ELF-1 (cell line): ENCODE measurements at regions not wholly inside any gene's neighbourhood (a gene's known extent, or its start where the extent isn't known, plus 50 kb on each side); places are given as distances from the start of the nearest gene placed in this dataset.

Source experiments
- DNase-seq: peaks from one replicate; pipeline ENCODE4 v3.0.0-alpha.2; 2016; ENCODE audit warnings: low read depth, low spot score

GRCh38 chr5:135140446-135141204 is 106.6 kb upstream of the PITX1 start:
- no peak for DNase-seq

- DNase-seq: peak; percentile 17
Measured at GRCh38 chr5:135139381-135140134, 105.5 kb upstream of the PITX1 start.

DNA sequence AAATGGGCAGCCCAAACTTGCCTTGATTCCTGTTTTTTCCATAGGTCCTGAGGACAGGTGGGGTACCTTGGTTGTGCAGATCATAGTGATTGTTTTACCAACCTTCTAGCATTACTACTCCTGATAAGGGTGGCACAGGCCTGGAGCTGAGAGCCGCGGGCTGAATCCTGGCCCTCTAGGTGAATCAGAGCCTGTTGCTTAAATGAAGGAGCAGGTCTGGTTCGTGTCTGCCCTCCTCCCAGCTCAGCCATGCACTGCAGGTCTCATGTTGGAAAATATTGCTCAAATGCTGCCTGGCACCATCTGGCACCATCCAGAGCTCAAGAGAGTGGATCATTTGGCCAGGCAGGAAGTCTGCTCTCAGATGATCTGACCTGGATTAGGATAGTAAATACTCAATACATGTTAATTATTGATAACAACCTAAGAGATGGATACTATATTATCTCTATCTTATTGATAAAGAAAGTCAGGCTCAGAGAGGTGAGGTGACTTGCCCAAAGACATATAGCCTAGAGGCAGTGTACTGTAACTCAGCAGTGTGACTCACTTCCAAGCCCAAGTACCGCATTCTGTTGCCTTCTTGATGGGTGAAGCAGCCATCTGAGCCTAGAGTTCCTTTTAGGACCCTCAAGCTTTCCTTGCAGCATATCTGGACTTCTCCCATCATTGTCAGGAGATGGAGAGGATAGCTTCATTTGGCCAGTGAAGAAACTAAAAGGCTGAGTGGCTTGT is 104.3 kb upstream of the PITX1 start:
- no peak for DNase-seq

DNA sequence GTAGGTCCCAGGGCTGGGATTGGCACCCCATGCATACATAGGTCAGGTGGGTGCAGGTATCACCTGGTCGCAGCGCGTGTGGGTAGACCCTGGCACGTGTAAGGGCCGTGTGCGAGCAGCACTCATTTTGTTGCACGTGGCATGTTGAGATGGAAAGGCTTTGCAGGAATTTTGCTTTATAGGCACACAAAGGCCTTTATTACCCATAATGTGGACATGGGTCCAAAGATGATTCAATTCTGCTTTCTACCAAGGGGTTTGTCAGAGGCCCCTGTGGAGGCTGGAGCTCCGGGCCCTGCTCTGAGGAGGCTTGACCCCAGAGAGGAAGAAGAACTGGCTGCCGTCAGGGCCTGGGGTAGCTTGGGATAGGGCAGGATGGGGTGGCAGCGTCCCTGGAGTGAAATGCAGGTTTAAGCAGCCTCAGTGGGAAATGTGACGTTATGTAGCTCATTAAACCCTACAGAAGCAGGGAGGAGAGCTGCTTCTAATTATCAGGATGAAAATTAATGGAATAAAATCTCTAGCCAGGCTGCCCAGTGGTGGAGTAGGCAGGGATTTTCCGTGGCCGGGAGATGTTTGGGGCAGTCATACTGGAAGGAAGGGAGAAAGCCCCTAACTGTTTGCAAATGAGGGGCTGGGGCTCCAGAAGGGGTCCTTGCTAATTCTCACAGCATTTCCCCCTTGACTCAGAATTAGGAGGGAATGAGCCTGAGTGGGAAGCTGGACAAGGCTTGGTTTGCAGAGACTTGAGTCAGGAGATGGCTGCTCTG is 103.3 kb upstream of the PITX1 start:
- DNase-seq: no peak

DNA sequence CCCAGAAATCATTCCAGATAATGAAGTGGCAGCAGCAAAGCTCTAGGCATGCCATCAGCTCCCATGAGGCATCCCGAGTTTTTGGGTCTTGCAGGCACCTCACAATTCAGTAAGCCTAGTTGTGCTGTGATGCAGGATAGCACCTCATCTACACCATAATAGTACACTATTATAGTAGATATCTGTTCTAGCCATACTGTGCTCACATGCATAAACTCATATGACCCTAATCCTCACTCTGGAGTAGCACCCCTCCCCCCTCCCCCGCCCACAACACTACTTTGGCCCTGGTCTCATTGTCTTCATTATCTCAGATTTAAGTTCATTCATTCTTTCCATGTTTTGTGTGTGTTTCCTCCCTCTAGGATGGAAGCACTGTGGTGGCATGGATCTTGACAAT is 102.5 kb upstream of the PITX1 start:
- DNase-seq: no peak

DNA sequence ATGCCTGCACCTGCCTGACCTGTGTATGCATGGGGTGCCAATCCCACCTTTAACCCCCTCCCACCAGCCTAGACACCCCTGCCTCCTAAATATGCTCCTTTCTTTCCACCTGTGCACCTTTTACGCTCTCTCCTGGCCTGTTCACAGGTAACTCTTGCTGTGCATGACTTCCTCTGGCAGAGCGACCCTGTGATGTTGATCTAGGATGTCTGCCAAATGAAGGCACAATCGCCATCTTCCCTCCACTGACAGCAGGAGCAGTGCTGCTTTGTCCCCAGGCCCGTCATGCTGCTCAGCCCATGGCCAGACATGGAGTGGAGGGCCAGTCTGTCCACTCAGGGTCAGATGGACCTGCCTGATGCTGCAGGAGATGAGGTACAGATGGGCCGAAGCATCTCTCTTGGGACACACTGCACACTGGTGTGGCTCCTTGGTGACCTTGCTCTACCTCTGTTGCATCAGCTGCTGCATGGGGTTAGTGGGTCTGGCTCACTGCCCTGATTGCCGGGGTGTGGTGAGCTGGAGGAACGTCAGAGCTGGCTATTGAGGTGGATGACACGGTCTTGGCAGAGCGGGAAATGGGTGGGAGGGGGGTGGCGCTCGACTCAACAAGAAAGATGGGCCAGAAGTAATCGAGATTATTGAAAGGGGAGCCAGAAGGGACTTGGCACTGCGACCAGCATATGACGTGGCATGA is 101.7 kb upstream of the PITX1 start:
- DNase-seq: no peak

GRCh38 chr5:135134691-135135381 is 100.8 kb upstream of the PITX1 start:
- DNase-seq: no peak

- DNase-seq: peak; percentile 22
Measured at GRCh38 chr5:135133698-135134515, 99.9 kb upstream of the PITX1 start.

GRCh38 chr5:135133181-135133580 is 99.2 kb upstream of the PITX1 start:
- no peak for DNase-seq

DNA sequence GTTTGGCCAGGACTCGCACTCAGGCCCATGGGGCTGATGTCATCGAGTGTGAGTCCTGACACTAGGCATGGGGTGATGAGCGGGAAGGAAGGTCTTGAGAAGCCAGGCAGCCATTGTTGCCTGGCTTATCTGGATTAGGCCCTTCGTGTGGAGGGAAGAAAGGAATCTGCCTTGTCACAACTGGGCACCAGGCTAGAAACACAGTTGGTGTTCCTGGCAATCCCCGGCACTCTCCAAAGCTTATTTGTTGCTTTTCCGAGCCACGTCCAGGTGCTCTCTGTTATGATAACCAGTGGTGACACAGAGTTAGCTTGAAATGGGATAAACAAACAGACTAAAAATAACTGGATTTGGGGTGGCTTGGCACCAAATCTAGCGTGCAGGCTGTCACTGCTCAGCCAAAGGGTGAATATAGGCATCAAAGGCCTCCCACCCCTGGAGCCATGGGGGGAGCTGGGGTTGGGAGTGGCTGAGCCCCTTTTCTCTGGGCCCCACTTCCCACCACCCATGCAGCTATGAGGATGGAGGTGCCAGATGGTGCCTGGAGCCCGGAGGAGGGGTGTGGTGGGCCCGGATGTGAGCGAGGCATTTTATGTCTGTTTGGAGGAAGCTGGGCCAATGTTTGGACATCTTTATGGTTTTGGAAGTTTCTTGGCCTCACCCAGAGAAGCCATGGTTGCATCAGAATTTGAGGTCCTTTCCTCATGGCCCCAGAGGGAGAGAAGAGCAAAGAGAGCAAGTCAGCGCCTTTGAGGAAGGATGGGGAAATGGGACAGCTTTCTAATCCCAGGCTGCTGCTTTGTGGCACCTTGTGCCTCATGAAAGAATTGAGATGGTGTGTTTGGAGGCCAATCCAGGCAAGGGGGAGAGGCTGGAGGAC is 98.0 kb upstream of the PITX1 start:
- DNase-seq: no peak

GRCh38 chr5:135130261-135131215 is 96.5 kb upstream of the PITX1 start:
- no peak for DNase-seq

- DNase-seq: no peak
Measured at GRCh38 chr5:135129307-135129706, 95.3 kb upstream of the PITX1 start.

DNA sequence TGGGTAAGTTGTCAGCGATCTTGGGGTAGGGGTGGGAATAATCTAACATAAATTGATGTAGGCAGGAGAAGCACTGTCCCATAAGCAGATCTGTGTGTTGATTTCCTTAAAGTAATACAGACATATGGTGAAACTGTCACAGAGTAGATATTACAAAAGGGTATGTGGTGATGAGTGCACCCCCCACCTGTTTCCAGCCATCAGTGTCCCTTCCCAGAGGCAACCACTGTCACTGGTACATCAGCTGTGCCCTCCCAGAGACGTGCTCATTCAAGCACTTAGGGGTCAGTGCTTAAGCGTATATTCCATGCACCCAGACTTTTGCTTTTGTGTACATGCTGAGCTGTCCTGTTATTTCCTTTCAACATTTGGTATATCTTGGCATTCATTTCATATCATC is 94.3 kb upstream of the PITX1 start:
- no peak for DNase-seq

DNA sequence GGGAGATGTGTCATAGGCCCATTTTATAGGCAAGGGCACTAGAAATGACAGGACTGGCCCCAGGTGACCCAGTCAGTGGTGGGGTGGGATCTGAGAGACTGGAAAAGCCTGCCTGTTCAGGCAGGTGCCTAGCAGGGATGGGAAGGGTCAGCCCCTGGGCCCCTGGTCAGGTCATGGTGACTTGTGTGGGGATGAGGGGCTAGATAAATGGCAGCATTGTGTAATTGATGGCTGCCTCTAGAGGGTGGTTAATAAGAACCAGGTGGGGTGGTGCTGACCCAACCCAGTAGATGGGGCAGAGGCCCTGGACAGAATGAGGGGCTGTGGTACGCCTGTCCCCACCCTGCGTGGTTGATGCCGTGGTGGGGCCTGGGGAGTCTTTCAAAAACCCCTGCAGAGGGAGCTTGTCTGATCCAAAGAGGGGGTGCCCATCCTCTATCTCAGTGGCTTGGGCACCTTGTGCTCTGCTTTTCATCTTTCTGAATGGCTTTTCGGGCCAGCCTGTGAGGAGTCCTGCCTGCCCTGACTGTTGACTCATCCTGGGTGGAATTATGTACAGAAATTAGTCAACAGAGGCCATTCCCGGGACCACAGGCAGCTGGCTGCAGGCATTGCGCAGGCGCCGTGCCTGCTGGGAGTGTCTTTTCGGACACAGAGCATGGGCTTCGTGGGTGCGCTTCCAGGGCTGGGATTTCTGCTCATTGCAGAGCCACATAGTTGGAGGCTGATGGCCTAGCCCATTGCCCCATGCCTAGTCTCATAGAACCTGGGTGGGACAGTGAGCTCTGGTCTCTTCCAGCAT is 93.6 kb upstream of the PITX1 start:
- peak; percentile 30 for DNase-seq

DNA sequence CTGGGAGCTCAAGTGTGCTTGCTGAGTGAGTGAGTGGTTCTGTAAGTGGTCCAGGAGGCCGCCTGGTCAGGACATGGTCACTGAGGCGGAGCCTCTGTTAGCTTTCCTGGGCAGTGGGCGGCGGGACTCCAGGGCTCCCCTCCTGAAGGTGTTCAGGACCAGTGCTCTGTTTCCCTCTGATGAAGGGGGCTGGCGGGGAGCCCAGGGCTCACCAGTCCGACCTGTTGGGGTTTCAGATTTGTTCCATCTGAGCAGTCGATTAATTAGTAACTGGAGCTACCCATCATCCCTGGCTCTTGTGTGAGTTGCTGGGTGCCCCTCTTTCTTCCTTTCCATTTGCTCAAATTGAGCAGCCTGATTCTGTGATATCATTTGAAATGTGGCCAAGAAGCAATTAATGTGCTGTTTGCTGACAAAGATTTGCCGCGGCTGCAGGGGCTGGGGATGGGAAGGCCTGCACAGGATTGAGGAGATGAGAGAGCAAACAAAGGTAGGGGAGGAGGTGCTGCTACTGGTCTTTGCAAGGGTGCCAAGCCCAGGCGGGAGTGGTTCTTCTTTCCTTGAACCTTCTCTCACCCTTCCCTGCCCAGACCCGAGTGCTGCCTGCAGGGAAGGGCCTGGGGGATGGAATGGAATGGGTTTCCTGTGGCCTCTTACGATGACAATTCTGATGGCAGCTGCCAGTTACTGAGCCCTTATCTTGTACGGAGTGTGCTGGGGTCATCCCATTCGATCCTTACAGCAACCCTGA is 92.8 kb upstream of the PITX1 start:
- no peak for DNase-seq

DNA sequence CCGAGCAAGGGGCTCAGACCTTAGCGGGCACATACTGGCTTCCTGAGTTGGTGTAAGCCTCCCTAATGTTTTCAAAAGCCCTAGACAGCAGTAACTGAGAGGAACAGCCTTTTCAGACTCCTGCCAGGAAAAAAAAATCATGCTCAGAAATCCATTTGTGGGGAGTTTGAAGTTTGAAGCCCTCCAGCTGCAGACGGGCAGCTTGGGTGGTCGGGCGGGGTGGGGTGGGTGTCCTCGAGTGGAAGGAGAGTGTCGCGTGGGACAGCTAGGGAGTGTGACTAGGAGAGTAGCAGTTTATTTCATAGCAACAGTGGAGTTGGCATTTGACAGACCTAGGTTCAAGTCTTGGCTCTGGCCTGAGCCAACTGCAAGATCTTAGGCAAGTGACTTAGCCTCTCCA is 90.7 kb upstream of the PITX1 start:
- DNase-seq: no peak
